ENCODE measurements at regions not wholly inside any gene's neighbourhood (a gene's known extent, or its start where the extent isn't known, plus 50 kb on each side); places are given as distances from the start of the nearest gene placed in this dataset.

- no peak for TF ChIP-seq RBM14 (IDR thresholded peaks at IDR 0.05; ENCODE audit: borderline replicate concordance, insufficient read depth, low read depth, low read length)
- TF ChIP-seq PYGO2 (tag; IDR thresholded peaks at IDR 0.05) = no peak
Observed at GRCh38 chr20:43337036-43337435, 120.7 kb upstream of the SRSF6 start (continued).

GRCh38 chr20:43334080-43334479 lies 123.6 kb upstream of the SRSF6 start:
- intact Hi-C loops (cut with micrococcal nuclease) = no loop called here
- Histone ChIP-seq H3K9me3 (replicated peaks; ENCODE audit: control insufficient read depth, insufficient read depth, low read depth, low read length) (no peaks in the 10 kb centered on the region), H3K27me3 (ENCODE audit: control insufficient read depth in 2 of 2, insufficient read depth in 2 of 2, low read length in 2 of 2) (peaks cover 0 to 7% of the 10 kb centered on the region in 2 experiments; a peak in 3 of 5 replicates), H2AFZ (ENCODE audit: low read depth, low read length) (no peak overlapping the region), H3K27ac (ENCODE audit: extremely low read depth, low read depth, low read length) (no peak overlapping the region), H3K4me2 (ENCODE audit: insufficient read depth, low read length) (no peak overlapping the region), H3K9ac (ENCODE audit: insufficient read depth in 1 of 2, low read depth in 2 of 2, low read length in 2 of 2) (no peak overlapping the region), H3K79me2 (ENCODE audit: control insufficient read depth, insufficient read depth, low read length) (no peaks in the 10 kb centered on the region), H3K4me3 (no peak overlapping the region), H3K4me1 (replicated peaks in 1 of 2; ENCODE audit: control insufficient read depth in 2 of 2, insufficient read depth in 2 of 2, low read length in 2 of 2) (no peaks in the 10 kb centered on the region; a peak in 1 of 5 replicates), H3K36me3 (ENCODE audit: control insufficient read depth, insufficient read depth, low read length) (no peaks in the 10 kb centered on the region), H4K20me1 (replicated peaks; ENCODE audit: control insufficient read depth, insufficient read depth, low read length) (no peaks in the 10 kb centered on the region), H3K9me1 (ENCODE audit: control insufficient read depth, insufficient read depth, low read length) (no peaks in the 10 kb centered on the region)
- DNase-seq (ENCODE audit: extremely low read depth in 1 of 4, low spot score in 3 of 4) (no peak), ATAC-seq (no peak), FAIRE-seq (no peak)
- POLR2A ChIA-PET = no interaction called here
- no peak for TF ChIP-seq CHD2 (IDR thresholded peaks at IDR 0.05; ENCODE audit: low read depth, low read length)
- TF ChIP-seq CBX3 (IDR thresholded peaks at IDR 0.05; ENCODE audit: borderline replicate concordance in 1 of 2, low read length in 2 of 2) = peak in 1 of 2 experiments; percentile 89; a peak in 2 of 3 replicates
- no peak for TF ChIP-seq E2F3 (CRISPR knock-in tag; IDR thresholded peaks at IDR 0.05)
- peak; percentile 85 for TF ChIP-seq ZNF280A (IDR thresholded peaks at IDR 0.05; ENCODE audit: low read depth, partially characterized antibody)
- no peak for TF ChIP-seq RNF219 (CRISPR knock-in tag; IDR thresholded peaks at IDR 0.05)
- TF ChIP-seq NFRKB (IDR thresholded peaks at IDR 0.05; ENCODE audit: low read depth) = no peak
- 0 out of 2 replicates have a peak, but pooled peaks have one; percentile 47 for TF ChIP-seq TRIM28 (IDR thresholded peaks at IDR 0.05)
- TF ChIP-seq CBX5 (IDR thresholded peaks at IDR 0.05; ENCODE audit: borderline replicate concordance, low read depth) = peak; percentile 38; the same call in 1 of the 2 replicates
- in situ Hi-C loops (cut with MboI) = loop anchor here (10.0 kb wide), 1 partner anchor 291 kb away; no protein-coding TSS in a partner anchor
- 0% methylated on average over 4 of the region's 4 CpGs for WGBS (ENCODE audit: insufficient coverage, low coverage, missing lambda C conversion rate)
- no TSS peak for BruUV-seq (replicated peaks)
- CTCF ChIA-PET (ENCODE audit: low intra/inter-chr PET ratio) = no interaction called here
